Right lobe of liver (tissue), 4 donors: ENCODE measurements at regions not wholly inside any gene's neighbourhood (a gene's known extent, or its start where the extent isn't known, plus 50 kb on each side); places are given as distances from the start of the nearest gene placed in this dataset.

Experiments
- POLR2A ChIP-seq: fragments of 450-650 bp; IDR thresholded peaks from one replicate; pipeline ENCODE4 v1.6.1; 2017; ENCODE audit warnings: antibody characterized with exemption, mild to moderate bottlenecking
- TF ChIP-seq, protein P1 (sequence below), 4 donors: fragments of 200-600 bp in 3 of 4; fragments of 450-650 bp in 1 of 4; IDR thresholded peaks; one replicate each; pipeline versions ENCODE4 v1.5.1 to v1.8.0; 2016 to 2022; ENCODE audit warnings: antibody characterized with exemption in 4 of 4, mild to moderate bottlenecking in 2 of 4
- donor health status: DM: no; HTN: no; CAD: no.
- donor health status: DM: no; HTN: no; CAD: no.
- donor health status: DM: no; HTN: yes; CAD: no.

DNA sequence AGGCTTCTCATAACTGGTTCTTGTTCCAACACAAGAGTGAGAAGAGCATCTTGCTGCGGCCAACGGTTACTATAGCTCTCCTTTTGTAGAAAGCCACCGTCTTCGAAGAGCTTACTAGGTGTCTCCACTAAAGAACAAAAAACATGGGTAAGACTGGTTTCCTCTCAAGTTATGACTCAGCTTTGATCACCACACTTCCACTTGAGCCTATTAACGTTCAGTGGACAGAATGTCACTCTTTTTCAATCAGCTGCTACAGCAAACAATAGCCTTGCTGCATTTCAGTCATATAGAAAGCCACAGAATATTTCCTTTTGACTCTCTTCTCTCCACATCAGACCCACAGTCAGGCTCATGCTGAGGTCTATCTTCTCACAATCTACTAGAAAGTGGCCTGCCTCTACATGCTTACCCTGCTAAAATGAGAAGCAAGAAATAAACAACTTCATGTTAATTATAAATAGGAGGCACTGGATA, 243.5 kb upstream of the PREP start:
- TF ChIP-seq POLR2A = no peak
- TF ChIP-seq, protein P1, sequence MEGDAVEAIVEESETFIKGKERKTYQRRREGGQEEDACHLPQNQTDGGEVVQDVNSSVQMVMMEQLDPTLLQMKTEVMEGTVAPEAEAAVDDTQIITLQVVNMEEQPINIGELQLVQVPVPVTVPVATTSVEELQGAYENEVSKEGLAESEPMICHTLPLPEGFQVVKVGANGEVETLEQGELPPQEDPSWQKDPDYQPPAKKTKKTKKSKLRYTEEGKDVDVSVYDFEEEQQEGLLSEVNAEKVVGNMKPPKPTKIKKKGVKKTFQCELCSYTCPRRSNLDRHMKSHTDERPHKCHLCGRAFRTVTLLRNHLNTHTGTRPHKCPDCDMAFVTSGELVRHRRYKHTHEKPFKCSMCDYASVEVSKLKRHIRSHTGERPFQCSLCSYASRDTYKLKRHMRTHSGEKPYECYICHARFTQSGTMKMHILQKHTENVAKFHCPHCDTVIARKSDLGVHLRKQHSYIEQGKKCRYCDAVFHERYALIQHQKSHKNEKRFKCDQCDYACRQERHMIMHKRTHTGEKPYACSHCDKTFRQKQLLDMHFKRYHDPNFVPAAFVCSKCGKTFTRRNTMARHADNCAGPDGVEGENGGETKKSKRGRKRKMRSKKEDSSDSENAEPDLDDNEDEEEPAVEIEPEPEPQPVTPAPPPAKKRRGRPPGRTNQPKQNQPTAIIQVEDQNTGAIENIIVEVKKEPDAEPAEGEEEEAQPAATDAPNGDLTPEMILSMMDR (IDR thresholded peaks at IDR 0.05) = no peak
